Right renal cortex interstitium (tissue), 3 donors: ENCODE measurements at regions not wholly inside any gene's neighbourhood (a gene's known extent, or its start where the extent isn't known, plus 50 kb on each side); places are given as distances from the start of the nearest gene placed in this dataset.
"Not testable (repeated sequence)": the region's sequence is repeated elsewhere in the genome, so short reads cannot be mapped to it uniquely, and the experiment has no call there.

ENCODE experiments used
- DNase-seq, 3 donors: peaks; one replicate each; pipeline ENCODE4 v3.0.0-alpha.2; 2013; ENCODE audit warnings: low read depth in 3 of 3, low spot score in 2 of 3

DNA sequence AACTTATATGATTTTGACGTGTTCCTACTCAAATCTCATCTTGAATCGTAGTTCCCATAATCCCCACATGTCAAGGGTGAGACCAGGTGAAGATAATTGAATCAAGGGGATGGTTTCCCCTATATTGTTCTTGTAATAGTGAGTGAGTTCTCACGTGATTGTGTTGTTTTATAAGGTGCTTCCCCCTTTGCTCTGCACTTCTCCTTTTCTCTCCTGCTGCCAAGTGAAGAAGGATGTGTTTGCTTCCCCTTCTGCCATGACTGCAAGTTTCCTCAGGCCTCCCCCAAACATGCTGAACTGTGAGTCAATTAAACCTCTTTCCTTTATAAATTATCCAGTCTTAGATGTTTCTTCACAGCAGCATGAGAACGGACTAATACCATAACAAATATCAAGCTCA is 83.2 kb downstream of the MANEA start:
- no peak for DNase-seq

DNA sequence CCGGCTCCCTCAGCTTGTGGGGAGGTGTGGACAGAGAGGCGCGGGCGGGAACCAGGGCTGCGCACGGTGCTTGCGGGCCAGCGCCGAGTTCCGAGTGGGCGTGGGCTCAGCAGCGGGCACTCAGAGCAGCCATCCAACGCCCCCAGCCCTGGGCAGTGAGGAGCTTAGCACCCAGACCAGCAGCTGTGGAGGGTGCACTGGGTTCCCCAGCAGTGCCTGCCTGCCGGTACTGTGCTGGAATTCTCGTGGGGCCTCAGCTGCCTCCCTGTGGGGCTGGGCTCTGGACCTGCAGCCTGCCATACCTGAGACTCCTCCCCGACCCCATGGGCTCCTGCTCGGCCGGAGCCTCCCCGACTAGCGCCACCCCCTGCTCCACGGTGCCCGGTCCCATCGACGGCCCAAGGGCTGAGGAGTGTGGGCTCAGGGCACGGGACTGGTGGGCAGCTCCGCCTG is 92.7 kb downstream of the MANEA start:
- DNase-seq = no peak

DNA sequence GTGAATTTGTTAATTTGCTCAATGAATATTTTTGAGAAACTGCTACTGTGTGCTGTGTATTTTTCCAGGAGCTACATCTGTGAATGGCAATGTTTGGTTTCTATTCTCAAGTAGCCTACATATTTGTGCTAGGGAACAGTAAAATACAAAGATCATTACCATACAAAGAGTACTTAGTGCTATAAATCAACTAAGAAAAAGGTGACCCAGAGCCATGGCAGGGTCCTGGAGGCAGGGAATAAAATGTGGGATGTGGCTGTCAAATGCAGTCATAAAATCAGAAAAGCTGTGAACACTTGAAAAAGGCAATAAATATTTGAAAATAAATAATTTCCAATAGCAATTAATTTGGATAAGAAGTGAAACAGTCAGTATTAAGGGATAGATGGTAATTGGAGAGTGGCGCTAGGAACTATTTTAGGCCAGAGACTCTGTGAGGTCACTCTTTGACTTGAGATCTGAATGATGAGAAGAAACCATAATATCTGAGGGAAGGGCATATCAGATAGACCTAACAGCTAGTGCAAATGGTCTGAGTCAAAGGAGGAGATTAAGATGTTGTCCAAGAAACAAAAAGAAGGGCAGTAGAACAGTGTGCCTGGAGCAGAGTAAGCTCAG is 98.8 kb downstream of the MANEA start:
- DNase-seq = no peak

DNA sequence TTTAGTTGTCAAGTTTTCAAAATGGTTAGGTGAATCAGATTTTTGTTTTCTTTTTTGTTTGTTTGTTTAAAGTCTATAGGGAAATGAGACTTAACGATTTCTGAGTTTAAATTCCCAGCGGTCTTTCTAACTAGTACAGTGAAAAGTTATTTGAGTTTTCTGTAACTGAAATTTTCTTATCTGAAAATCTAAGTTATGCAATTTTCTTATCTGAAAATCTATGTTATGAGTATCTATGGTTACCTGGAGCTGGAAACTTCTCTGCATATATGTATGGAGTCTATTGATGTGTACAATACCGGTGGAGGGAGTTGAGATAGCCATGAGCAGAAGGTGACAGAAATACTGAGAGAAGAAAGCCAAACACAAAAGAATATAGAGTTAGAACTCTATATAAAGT is 102.6 kb downstream of the MANEA start:
- no peak for DNase-seq

DNA sequence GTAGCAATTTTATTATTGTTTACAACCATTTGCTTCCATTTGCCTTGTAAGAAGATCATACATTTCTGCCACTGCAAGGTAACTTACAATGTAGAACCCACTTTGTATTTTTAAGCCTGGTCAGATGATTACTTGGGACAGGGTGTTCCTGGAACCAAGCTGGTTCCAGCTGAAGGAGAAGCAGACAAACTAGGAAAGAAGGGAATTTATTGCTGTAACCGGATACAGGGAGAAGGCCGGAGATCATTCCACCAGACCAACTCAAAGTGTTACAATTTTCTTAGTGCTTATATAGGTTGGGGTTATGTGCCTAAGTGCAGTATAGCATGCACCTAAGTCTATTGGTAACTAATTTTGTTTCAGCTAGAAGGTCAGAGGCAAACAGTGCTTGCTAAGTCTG is 104.4 kb downstream of the MANEA start:
- DNase-seq = no peak

DNA sequence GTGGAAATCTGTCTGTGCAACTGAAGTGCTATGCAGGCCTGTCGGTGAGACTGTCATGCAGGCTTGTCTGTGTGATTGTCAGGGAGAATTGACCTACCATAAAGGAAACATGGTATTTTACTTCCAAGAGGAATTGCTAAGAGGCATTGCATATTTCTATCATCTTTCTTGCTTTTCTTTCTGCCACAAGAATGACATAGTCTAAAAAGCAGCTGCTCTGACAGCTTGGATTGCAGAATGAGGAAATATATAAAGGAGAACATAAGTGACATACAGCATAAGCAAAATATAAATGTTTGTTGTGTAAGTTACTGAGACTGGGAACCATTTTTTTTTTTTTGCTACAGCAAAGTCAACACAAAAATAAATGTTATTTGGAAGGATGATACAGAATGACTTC is 105.1 kb downstream of the MANEA start:
- DNase-seq = no peak

DNA sequence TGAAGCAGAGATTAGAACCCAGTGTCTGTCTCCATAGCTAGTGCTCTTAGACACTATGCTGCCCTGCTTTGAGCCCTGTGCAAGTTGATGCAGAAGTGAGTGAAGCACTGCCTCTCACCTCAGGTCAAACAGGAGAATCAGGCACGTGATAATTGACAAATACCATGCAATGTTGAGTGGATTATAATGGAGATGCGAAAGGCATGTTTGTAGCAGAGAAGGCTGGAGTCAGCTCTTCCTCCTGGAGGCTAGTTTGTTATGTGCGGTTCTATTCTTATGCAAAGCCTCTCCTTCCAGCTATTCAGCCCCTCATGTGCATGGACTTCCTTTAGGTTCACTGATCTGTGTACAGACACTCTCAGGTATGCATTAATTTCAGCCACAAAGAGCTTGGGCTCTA is 108.5 kb downstream of the MANEA start:
- DNase-seq = no peak

DNA sequence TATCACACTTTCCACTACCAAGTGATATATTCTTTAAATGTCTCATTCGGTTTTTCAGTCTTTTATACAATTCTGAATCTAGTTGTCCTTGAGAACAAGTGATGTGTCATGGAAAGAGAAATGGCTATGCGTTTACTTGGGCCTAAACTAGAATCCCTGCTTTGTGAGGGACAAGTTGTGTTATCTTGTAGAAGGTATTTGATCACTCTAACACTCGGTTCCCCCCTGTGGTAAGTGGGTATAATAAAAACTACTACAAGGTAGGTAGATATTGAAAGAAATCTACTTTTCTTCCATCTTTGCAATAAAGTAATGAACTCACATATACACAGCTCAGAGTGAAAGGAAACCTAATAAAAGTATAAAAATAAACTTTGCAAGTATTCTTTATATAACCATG is 108.9 kb downstream of the MANEA start:
- no peak for DNase-seq

DNA sequence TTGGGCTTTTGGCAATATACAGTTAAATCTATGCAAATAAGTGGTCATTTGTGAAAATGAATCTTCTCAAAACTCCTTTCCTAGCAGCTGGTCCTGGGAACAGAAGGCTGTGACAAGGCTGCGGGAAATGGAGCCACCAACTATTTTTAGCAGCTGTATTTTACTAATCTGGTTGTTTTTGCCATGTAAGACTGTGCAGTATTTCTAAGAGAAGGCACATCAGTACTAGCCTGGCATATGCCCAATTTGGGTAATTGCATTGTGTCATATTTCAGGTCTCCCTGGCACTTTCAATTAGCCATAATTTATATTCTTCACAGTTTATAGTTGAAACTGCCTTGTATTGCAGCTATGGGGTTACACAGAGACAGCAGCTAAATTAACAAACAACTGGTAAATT is 109.6 kb downstream of the MANEA start:
- no peak for DNase-seq

DNA sequence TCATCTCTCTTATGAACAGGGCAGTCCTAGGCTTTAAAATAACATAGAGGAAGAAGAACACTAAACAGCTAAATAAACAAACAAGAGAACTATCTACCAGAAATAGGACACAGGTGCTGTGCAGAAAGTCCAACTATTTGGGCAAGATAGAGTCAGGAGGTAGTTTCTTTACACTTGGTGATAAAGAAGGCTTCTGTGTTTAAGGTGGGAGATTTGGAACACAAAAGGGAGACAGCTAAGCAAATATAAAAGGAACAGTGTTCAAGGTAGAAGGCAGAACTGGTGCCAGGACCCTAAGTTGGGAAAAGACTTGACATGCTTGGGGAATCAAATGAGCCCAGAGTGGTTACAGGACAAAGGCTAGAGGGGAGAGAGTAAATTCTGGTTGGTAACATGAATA is 110.5 kb downstream of the MANEA start:
- no peak for DNase-seq

DNA sequence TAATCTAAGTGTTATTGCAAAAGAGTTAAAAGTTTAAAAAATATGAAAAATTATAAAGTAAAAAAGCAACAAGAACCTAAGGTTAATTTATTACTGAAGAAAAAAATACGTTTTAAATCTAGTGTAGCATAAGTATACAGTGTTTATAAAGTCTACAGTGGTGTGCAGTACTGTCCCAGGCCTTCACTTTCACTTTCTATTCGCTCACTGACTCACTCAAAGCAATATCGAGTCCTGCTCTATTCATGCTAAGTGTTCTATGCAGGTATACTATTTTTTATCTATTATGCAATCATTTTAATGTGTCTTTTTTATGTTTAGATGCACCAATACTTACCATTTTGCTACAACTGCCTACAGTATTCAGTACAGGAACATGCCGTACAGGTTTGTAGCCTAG is 113.0 kb downstream of the MANEA start:
- no peak for DNase-seq

DNA sequence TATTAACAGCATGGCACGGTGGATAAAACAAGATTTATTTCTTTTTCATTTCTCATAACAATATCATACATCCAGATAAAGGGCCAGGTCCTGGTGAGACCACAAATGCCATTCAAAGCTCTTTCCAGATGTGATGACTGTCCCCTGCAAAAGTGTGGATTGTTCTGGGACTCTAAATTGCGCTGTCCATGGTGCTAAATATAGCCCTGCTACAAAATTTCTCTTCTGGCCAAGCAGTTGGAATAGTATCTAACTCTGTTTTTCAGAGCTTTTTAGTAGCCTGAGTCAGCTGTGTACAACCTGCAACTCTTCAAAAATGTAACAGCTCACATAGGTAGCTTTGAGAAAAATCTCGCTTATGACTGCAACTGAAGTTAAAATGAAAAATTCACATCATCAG is 115.8 kb downstream of the MANEA start:
- peak; percentile 7 to 29 (median 14) for DNase-seq

DNA sequence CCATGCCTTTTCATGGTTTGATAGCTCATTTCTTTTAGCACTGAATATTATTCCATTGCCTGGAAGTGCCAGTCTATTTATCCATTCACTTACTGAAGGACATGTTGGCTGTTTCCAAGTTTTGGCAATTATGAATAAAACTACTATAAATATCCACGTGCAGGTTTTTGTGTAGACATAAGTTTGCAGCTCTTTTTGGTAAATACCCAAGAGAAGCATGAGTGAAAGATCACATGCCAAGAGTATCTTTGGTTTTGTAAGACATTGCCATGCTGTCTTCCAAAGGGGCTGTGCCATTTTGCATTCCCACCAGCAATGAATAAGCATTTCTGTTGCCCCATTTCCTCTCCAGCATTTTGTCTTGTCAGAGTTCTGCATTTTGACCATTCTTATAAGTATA is 120.9 kb downstream of the MANEA start:
- DNase-seq = no peak

DNA sequence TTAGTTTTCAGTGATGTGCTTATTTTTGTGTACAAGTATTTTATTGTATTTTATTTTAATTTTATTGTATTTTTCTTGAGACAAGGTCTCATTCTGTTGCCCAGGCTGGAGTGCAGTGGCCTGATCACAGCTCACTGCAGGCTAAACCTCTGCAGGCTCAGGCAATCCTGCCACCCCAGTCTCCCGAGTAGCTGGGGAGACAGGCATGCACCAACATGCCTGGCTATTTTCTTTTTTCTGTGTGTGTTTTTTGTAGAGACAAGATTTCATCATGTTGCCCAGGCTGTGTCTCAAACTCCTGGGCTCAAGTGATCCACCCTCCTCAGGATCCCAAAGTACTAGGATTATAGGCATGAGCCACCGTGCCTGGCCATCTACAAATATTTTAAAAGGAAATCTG is 146.3 kb downstream of the MANEA start:
- no peak for DNase-seq

DNA sequence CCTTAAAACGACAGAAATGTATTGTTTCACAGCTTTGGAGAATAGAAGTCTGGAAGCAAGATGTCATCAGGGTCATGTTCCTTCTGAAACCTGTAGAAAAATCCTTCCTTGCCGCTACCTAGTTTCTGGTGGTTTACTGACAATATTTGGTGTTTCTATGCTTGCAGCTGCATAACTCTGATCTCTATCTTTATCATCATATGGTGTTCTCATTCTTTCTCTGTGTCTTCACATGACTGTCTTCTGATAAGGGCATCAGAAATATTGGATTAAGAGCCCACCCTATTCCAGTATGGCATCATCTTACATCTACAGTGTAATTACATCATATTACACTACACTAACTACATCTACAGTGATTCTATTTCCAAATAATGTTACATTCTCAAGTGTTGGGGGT is 148.0 kb downstream of the MANEA start:
- DNase-seq = no peak

DNA sequence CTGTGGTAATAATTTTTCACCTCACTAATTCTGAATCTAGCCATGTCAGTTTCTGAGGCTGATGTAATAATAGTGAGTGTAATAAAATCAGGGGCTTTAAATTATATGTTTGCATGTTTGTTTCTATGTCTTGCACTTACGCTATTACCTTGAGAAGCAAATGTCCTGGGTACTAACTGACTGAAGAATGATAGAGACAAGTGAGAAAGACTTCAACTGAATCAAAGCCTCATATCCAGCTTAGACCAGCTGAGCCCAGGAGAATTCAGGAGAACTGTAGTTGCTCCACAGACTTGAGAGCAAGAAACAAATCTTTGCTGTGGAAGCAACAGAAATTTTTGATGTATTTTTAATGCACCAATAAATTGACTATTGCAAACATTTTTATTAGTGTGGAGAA is 162.8 kb downstream of the MANEA start:
- DNase-seq = no peak

DNA sequence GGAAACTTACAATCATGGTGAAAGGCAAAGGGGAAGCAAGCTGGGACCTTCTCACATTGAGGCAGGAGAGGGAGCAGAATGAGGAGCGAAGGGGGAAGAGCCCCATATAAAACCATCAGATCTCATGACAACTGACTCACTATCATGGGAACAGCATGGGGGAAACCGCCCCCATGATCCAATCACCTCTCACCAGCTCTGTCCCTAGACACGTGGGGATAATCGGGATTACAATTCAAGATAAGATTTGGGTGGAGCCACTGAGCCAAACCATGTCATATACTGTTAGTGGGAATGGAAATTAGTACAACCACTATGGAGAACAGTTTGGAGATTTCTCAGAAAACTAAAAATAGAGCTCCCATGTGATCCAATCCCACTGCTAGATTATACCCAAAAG is 163.7 kb downstream of the MANEA start:
- no peak for DNase-seq

DNA sequence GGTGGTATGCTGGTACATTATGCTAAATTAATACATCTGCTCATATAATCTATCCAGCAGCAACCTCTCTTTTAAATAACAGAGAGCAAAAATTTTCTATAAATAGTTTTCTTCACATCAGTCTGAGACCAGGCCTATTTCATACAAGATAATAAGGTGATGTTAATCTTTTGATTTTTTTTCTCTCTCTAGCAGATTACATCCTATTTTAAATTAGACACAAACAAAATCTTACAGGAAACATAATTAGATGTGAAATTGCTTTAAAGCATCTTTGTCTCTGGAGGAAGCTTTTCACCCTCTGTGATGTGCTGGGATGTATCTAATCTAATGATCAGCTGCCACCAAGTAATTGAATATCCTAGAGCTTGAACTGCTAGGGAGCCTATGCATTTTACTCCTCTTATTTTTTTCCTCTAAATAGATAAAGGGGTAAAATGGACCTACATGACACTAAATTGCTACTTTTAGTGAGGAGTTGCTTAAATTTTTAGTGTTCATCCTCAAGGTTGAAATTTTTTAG is 165.5 kb downstream of the MANEA start:
- no peak for DNase-seq

DNA sequence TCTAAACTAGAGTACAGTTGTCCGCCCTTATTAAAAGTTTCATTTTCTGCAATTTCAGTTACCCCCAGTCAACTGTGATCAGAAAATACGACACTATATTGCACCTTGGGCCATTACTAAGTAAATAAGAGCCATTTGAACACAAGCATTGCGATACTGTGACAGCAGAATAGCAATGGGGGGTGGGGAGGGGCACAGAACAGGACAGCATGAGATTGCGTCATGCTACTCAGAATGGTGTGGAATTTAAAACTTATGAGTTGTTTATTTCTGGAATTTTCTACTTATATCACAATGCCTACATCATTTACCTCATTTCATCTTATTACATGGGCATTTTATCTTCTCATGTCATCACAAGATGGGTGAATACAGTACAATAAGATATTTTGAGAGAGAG is 166.3 kb downstream of the MANEA start:
- DNase-seq = no peak

DNA sequence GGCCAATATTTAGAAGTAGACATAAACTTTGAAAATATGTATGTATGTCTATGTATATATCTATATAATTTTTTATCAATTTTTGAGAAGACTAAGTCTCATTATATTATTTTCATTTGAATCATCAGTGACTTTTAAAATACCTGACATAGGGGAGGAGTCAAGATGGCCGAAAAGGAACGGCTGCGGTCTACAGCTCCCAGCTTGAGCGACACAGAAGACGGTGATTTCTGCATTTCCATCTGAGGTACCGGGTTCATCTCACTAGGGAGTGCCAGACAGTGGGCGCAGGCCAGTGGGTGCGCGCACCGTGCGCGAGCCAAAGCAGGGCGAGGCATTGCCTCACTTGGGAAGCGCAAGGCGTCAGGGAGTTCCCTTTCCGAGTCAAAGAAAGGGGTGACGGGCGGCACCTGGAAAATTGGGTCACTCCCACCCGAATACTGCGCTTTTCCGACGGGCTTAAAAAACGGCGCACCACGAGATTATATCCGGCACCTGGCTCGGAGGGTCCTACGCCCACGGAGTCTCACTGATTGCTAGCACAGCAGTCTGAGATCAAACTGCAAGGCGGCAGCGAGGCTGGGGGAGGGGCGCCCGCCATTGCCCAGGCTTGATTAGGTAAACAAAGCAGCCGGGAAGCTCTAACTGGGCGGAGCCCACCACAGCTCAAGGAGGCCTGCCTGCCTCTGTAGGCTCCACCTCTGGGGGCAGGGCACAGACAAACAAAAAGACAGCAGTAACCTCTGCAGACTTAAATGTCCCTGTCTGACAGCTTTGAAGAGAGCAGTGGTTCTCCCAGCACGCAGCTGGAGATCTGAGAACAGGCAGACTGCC is 181.1 kb downstream of the MANEA start:
- DNase-seq = not testable (repeated sequence)

DNA sequence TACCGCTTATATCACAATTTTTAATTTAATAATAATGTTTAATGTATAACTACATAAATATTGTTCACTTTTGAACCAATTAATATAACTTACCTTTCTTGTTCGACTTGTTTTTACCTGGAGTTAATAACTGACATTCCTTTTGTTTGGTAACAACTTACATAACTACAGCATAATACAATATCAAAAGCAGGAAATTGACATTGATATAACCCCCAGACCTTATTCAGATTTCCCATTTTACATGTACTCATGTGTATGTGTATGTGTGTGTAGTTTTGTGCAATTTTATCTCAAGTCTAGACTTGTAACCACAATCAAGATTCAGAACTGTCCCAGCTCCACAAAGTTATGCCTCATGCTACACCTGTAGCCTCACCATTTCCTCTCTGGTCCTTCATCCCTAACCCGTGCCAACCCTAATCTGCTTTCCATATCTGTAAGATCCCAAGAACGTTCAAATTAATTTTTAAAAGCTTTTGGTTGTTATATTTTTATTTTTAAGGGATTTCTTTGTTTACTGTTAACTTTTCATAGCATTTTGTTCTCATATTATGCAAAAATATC is 190.6 kb downstream of the MANEA start:
- no peak for DNase-seq

DNA sequence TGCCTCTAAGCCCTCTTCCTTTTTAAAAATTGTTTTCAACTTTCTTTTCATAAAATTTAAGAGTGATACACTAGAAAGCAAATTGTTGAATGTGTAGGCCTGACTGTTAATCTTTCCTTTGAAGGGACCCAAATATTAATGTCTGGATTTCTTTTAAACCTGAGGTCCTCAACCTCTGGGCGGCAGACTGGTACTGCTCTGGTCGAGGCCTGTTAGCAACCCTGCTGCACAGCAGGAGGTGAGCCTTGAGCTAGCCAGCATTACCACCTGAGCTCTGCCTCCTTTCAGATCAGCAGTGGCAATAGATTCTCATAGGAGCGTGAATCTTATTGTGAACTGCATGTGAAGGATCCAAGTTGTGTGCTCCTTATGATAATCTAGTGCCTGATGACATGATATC is 191.2 kb downstream of the MANEA start:
- no peak for DNase-seq
